AG09309 (cell line): ENCODE measurements at regions not wholly inside any gene's neighbourhood (a gene's known extent, or its start where the extent isn't known, plus 50 kb on each side); places are given as distances from the start of the nearest gene placed in this dataset.
"Not testable (repeated sequence)": the region's sequence is repeated elsewhere in the genome, so short reads cannot be mapped to it uniquely, and the experiment has no call there.

Experiments
- DNase-seq: peaks from one replicate; pipeline ENCODE4 v3.0.0-alpha.2; 2010; ENCODE audit warnings: low read depth
- H3K4me3 ChIP-seq: 2 replicates; pipeline ENCODE4 v1.5.1; 2011; ENCODE audit warnings: mild to moderate bottlenecking, low read depth, low read length, moderate library complexity; ENCODE audit not compliant: control insufficient read depth
- TF ChIP-seq, protein P1 (sequence below): IDR thresholded peaks from 2 replicates; pipeline ENCODE4 v1.5.1; 2011; ENCODE audit warnings: mild to moderate bottlenecking, low read depth, low read length, inconsistent platforms; ENCODE audit not compliant: insufficient read depth, control insufficient read depth; ENCODE audit errors: missing control alignments

DNA sequence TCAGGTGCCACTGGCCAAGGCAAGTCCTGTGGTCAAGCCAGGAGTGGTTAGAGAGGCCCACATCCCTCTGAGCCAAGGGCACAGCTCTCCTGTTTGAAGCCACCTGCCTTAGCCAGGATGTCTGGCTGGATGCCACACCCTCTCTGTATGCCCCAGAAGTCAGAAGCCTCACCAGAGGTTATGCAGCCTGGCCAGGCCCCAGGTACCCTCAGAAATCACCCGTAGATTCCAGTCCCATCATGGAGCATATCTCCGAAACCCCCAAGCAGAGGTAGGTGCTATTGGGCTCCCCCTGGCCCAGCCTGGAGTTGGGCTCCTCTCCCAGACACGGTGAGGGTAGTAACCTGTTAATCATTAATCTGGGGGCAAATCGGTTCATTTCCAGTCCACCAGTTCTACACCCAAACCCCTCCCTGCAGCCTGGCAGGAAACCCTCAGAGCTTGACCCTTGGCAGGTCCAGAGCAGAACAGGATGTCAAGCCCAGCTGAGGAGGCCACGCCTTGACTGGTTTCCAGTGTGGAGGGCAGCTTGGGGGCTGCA is 60.6 kb upstream of the TMEM97 start:
- H3K4me3 ChIP-seq, result no peak overlapping the region
- TF ChIP-seq, protein P1, sequence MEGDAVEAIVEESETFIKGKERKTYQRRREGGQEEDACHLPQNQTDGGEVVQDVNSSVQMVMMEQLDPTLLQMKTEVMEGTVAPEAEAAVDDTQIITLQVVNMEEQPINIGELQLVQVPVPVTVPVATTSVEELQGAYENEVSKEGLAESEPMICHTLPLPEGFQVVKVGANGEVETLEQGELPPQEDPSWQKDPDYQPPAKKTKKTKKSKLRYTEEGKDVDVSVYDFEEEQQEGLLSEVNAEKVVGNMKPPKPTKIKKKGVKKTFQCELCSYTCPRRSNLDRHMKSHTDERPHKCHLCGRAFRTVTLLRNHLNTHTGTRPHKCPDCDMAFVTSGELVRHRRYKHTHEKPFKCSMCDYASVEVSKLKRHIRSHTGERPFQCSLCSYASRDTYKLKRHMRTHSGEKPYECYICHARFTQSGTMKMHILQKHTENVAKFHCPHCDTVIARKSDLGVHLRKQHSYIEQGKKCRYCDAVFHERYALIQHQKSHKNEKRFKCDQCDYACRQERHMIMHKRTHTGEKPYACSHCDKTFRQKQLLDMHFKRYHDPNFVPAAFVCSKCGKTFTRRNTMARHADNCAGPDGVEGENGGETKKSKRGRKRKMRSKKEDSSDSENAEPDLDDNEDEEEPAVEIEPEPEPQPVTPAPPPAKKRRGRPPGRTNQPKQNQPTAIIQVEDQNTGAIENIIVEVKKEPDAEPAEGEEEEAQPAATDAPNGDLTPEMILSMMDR, result no peak
- DNase-seq, result no peak

DNA sequence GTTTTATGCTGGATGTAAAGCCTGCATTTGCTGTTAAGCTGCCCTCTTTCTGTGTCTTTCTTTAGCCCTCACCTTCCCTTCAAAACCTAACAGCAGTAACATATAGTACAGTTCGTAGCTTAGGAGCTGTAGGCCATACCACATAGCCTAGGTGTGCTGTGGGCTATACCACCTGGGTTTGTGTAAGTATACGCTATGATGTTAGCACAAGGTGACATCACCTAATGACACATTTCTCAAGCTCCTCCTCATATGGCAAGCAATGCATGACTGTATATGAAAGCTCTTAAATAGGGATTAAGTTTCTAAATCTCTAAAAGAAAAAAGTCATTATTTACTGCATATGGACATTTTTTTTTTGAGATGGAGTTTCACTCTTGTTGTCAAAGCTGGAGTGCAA is 57.8 kb upstream of the TMEM97 start:
- TF ChIP-seq, protein P1, result no peak
- H3K4me3 ChIP-seq, result no peak overlapping the region
- no peak for DNase-seq

DNA sequence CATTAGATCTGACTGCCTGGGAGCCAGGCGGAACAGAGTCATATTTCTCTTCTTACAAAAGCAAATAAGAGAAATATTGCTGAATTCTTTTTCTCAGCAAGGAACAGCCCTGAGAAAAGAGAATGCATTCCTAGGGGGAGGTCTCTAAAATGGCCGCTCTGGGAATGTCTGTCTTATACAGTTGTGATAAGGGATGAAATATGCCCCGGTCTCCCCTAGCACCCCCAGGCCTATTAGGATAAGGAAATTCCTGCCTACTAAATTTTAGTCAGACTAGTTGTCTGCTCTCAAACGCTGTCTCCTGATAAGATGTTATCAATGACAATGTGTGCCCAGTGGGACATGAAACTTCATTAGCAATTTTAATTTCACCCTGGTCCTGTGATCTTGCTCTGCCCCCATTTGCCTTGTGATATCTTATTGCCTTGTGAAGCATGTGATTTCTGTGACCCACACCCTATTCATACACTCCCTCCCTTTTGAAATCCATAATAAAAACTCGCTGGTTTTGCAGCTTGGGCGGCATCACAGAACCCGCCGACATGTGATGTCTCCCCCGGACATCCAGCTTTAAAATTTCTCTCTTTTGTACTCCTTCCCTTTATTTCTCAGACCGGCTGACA is 56.8 kb upstream of the TMEM97 start:
- not testable (repeated sequence) for DNase-seq

DNA sequence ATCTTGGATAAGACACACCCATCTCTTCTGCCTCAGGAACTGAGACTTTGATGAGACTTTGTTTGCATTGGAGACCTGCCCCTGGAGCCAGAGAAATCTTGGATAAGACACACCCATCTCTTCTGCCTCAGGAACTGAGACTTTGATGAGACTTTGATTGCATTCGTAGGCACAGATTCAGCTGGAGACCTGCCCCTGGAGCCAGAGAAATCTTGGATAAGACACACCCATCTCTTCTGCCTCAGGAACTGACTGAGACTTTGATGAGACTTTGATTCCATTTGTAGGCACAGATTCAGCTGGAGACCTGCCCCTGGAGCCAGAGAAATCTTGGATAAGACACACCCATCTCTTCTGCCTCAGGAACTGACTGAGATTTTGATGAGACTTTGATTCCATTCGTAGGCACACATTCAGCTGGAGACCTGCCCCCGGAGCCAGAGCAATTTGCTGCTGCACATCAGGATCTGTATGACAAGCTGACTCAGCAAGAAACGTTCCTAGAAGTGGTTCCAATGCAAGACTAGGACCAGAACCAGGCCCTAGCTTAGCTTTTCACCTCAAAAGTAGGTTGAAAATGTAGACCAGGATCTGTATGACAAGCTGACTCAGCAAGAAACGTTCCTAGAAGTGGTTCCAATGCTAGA is 54.0 kb upstream of the TMEM97 start:
- not testable (repeated sequence) for DNase-seq, H3K4me3 ChIP-seq

More for the DNA sequence above, 56.8 kb upstream of the TMEM97 start:
- H3K4me3 ChIP-seq, result not testable (repeated sequence)

DNA sequence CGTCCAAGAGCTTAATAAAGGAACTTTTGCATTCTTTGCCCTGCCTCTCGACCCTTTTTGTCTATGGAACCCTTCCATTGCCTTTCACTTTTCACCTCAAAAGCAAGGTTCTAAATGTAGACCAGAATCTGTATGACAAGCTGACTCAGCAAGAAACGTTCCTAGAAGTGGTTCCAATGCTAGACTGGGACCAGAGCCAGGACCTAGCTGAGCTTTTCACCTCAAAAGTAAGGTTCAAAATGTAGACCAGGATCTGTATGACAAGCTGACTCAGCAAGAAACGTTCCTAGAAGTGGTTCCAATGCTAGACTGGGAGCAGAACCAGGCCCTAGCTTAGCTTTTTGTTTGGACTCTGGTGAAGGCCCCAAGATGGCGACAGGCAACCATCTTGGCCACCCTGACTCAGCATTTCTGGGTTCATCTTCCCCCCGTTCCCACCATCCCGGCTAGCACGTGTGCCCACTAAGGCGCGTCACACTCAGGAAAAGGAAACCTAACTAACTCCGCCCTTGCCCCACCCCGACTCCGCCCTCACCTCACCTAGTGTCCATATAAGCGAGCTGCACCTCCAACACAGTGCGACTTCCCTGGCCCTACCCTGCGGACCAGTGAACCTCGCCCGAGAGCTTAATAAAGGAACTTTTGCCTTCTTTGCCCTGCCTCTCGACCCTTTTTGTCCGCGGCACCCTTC is 53.0 kb upstream of the TMEM97 start:
- not testable (repeated sequence) for H3K4me3 ChIP-seq, DNase-seq

DNA sequence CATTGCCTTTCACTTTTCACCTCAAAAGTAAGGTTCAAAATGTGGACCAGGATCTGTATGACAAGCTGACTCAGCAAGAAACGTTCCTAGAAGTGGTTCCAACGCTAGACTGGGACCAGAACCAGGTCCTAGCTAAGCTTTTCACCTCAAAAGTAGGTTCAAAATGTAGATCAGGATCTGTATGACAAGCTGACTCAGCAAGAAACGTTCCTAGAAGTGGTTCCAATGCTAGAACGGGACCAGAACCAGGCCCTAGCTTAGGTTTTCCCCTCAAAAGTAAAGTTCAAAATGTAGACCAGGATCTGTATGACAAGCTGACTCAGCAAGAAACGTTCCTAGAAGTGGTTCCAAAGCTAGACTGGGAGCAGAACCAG is 52.5 kb upstream of the TMEM97 start:
- not testable (repeated sequence) for DNase-seq, H3K4me3 ChIP-seq

DNA sequence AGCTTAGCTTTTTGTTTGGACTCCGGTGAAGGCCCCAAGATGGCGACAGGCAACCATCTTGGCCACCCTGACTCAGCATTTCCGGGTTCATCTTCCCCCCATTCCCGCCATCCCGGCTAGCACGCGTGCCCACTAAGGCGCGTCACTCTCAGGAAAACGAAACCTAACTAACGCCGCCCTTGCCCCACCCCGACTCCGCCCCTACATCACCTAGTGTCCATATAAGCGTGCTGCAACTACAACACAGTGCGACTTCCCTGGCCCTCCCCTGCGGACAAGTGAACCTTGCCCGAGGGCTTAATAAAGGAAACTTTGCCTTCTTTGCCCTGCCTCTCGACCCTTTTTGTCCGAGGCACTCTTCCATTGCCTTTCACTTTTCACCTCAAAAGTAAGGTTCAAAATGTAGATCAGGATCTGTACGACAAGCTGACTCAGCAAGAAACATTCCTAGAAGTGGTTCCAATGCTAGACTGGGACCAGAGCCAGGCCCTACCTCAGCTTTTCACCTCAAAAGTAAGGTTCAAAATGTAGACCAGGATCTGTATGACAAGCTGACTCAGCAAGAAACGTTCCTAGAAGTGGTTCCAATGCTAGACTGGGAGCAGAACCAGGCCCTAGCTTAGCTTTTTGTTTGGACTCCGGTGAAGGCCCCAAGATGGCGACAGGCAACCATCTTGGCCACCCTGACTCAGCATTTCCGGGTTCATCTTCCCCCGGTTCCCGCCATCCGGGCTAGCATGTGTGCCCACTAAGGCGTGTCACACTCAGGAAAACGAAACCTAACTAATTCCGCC is 51.9 kb upstream of the TMEM97 start:
- DNase-seq, H3K4me3 ChIP-seq: not testable (repeated sequence)

DNA sequence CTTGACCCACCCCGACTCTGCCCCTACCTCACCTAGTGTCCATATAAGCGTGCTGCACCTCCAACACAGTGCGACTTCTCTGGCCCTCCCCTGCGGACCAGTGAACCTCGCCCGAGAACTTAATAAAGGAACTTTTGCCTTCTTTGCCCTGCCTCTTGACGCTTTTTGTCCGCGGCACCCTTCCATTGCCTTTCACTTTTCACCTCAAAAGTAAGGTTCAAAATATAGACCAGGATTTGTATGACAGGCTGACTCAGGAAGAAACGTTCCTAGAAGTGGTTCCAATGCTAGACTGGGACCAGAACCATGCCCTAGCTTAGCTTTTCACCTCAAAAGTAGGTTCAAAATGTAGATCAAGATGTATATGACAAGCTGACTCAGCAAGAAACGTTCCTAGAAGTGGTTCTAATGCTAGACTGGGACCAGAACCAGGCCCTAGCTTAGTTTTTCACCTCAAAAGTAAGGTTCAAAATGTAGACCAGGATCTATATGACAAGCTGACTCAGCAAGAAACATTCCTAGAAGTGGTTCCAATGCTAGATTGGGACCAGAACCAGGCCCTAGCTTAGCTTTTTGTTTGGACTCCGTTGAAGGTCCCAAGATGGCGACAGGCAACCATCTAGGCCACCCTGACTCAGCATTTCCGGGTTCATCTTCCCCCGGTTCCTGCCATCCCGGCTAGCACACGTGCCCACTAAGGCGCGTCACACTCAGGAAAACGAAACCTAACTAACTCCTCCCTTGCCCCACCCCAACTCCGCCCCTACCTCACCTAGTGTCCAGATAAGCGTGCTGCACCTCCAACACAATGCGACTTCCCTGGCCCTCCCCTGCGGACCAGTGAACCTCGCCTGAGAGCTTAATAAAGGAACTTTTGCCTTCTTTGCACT is 51.0 kb upstream of the TMEM97 start:
- H3K4me3 ChIP-seq, result no peak overlapping the region
- DNase-seq, result no peak
- TF ChIP-seq, protein P1, result no peak
